C4-2B (cell line): ENCODE measurements at regions not wholly inside any gene's neighbourhood (a gene's known extent, or its start where the extent isn't known, plus 50 kb on each side); places are given as distances from the start of the nearest gene placed in this dataset.

ENCODE experiments used
- ZFX ChIP-seq: fragments of 450-650 bp; IDR thresholded peaks from 2 replicates; pipeline ENCODE4 v1.6.1; 2017
- TF ChIP-seq, protein P1 (sequence below): fragments of 450-650 bp; conservative IDR thresholded peaks from 2 replicates; pipeline ENCODE4 v1.5.1; 2017; ENCODE audit warnings: mild to moderate bottlenecking

DNA sequence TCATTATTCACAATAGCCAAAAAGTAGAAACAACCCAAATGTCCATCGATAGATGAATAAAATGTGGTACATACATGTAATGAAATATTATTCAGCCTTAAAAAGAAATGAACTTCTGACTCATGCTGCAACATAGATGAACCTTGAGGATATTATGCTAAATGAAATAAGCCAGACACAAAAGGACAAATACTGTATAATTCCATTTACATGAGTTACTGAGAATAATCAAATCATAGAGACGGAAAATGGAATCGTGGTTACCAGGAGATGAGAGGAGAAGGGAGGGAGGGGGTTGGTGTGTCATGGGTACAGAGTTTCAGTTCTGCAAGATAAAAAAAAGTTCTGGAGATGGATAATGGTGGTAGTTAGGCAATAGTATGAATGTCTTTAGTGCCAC, 184.1 kb downstream of the PSMG1 start:
- TF ChIP-seq, protein P1, sequence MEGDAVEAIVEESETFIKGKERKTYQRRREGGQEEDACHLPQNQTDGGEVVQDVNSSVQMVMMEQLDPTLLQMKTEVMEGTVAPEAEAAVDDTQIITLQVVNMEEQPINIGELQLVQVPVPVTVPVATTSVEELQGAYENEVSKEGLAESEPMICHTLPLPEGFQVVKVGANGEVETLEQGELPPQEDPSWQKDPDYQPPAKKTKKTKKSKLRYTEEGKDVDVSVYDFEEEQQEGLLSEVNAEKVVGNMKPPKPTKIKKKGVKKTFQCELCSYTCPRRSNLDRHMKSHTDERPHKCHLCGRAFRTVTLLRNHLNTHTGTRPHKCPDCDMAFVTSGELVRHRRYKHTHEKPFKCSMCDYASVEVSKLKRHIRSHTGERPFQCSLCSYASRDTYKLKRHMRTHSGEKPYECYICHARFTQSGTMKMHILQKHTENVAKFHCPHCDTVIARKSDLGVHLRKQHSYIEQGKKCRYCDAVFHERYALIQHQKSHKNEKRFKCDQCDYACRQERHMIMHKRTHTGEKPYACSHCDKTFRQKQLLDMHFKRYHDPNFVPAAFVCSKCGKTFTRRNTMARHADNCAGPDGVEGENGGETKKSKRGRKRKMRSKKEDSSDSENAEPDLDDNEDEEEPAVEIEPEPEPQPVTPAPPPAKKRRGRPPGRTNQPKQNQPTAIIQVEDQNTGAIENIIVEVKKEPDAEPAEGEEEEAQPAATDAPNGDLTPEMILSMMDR = no peak
- no peak for TF ChIP-seq ZFX
